ENCODE measurements at regions not wholly inside any gene's neighbourhood (a gene's known extent, or its start where the extent isn't known, plus 50 kb on each side); places are given as distances from the start of the nearest gene placed in this dataset.

DNA sequence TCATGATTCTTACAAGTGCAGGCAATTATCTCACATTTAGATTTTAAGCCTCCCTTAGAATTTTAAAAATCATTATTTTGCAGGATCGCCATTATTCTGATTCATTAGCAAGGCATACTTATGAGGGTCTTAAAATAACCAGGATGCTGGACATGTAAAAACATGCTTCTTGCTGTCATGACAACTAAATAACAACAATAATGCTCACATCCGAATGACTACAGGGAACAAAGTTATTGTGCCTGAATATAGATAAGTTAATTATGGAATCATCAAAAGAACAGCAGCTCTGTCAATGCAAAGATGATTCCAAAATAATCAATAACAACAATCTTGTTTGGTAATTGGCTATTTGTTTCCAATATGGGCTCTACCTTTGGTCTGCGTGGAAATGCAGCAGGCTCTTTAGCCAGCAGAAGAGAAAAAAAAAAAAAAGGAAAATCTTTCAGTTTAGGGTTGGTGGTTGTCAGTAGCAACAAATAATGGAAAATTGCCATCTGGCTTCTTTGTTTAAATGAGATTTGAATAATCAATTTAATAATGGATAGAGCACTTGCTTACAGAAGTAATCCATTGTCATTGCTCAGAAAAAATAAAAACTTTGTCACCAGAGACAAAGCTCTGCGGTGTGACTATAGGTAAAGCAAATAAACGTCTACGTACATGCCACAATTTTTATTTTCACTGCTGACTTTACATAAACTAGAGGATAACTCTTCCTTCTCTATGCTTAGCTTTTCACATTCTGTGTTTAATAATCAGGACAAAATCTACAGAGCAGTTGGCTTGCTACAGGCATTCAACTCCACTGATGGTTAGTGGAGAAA is 468.9 kb upstream of the TSHZ3 start:
- no peaks in the 10 kb centered on the region for H3K4me1 ChIP-seq
- no peaks in the 10 kb centered on the region for H3K9me3 ChIP-seq
- no peak overlapping the region for H3K27ac ChIP-seq
- no peak overlapping the region for H3K4me3 ChIP-seq
- H3K27me3 ChIP-seq = no peaks in the 10 kb centered on the region
- no peaks in the 10 kb centered on the region for H3K36me3 ChIP-seq
- 38 to 39% methylated on average over 6 of the region's 6 CpGs for WGBS, 2 donors
- intact Hi-C loops (cut with DNase I) = no loop called here
- TF ChIP-seq POLR2A (IDR thresholded peaks at IDR 0.05) = no peak
- TF ChIP-seq, protein P1, sequence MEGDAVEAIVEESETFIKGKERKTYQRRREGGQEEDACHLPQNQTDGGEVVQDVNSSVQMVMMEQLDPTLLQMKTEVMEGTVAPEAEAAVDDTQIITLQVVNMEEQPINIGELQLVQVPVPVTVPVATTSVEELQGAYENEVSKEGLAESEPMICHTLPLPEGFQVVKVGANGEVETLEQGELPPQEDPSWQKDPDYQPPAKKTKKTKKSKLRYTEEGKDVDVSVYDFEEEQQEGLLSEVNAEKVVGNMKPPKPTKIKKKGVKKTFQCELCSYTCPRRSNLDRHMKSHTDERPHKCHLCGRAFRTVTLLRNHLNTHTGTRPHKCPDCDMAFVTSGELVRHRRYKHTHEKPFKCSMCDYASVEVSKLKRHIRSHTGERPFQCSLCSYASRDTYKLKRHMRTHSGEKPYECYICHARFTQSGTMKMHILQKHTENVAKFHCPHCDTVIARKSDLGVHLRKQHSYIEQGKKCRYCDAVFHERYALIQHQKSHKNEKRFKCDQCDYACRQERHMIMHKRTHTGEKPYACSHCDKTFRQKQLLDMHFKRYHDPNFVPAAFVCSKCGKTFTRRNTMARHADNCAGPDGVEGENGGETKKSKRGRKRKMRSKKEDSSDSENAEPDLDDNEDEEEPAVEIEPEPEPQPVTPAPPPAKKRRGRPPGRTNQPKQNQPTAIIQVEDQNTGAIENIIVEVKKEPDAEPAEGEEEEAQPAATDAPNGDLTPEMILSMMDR (IDR thresholded peaks at IDR 0.05) = no peak
- DNase-seq = no peak

DNA sequence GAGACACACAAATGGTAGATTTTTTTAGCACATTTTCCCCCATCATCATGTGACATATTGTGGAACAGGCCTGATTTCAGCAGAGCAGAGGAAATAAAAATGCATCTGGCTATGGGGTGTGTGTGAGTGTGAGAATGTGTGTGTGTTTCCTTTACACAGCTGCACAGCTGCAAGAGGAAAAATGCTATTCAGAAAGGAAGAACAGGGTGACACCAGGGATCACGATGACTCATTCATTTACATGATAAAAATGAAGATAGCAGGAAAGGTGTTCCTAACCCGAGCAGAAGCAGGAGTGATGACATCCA is 469.5 kb upstream of the TSHZ3 start:
- WGBS, 2 donors = 8 to 12% methylated on average over 2 of the region's 2 CpGs

DNA sequence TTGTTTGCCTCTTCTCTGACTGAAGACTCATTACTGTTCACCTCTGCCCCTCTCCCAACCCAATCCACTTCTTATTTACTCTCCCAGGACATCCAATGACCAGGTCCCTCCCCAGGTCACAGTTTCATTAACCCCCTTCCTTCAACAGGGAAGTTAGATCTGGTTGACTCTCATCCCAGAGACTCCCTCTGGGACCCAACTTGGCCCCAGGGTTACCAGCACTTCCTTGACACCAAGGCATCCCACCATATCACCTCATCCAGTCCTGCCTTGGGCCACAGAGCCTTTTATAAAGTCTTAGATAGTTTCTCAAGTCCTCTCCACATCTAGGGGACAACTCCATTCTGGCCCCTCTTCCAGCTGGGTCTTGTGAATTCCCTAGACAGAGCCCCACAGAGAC is 470.6 kb upstream of the TSHZ3 start:
- no peak for DNase-seq
- Histone ChIP-seq H3K36me3 (no peaks in the 10 kb centered on the region), H3K9me3 (no peaks in the 10 kb centered on the region), H3K4me3 (no peak overlapping the region), H3K27ac (no peak overlapping the region), H3K4me1 (no peaks in the 10 kb centered on the region), H3K27me3 (no peaks in the 10 kb centered on the region)
- TF ChIP-seq, protein P1 (IDR thresholded peaks at IDR 0.05) = no peak
- TF ChIP-seq POLR2A (IDR thresholded peaks at IDR 0.05) = no peak
- intact Hi-C loops (cut with DNase I) = no loop called here

More for the DNA sequence above, 469.5 kb upstream of the TSHZ3 start:
- DNase-seq = no peak
- Histone ChIP-seq H3K27ac (no peak overlapping the region), H3K4me3 (no peak overlapping the region), H3K4me1 (no peaks in the 10 kb centered on the region), H3K36me3 (no peaks in the 10 kb centered on the region), H3K9me3 (no peaks in the 10 kb centered on the region), H3K27me3 (no peaks in the 10 kb centered on the region)
- TF ChIP-seq, protein P1 (IDR thresholded peaks at IDR 0.05) = no peak
- no peak for TF ChIP-seq POLR2A (IDR thresholded peaks at IDR 0.05)
- intact Hi-C loops (cut with DNase I) = no loop called here

DNA sequence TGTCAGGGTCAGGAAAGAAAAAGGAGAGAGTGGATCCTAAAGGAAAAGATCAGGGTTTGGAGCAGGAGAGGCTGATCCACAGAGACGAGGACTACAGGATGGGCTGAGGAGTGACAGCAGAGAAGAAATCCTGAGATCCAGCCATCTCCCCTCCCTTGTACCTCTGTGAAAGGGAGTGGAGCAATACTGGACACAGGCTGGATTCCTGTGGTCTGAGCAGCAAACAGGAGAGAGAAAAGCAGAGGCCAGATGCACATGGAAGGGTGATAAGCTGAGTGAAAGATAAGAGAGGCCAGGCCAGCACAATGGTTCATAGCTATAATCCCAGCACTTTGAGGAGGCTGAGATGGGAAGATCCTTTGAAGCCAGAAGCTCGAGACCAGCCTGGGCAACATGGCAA is 472.1 kb upstream of the TSHZ3 start:
- TF ChIP-seq, protein P1 (IDR thresholded peaks at IDR 0.05) = no peak
- no peak for TF ChIP-seq POLR2A (IDR thresholded peaks at IDR 0.05)
- Histone ChIP-seq H3K36me3 (no peaks in the 10 kb centered on the region), H3K9me3 (no peaks in the 10 kb centered on the region), H3K4me1 (no peaks in the 10 kb centered on the region), H3K4me3 (no peak overlapping the region), H3K27me3 (no peaks in the 10 kb centered on the region), H3K27ac (no peak overlapping the region)
- WGBS, 2 donors = 48 to 49% methylated on average over 2 of the region's 2 CpGs
- intact Hi-C loops (cut with DNase I) = no loop called here
- DNase-seq = no peak

DNA sequence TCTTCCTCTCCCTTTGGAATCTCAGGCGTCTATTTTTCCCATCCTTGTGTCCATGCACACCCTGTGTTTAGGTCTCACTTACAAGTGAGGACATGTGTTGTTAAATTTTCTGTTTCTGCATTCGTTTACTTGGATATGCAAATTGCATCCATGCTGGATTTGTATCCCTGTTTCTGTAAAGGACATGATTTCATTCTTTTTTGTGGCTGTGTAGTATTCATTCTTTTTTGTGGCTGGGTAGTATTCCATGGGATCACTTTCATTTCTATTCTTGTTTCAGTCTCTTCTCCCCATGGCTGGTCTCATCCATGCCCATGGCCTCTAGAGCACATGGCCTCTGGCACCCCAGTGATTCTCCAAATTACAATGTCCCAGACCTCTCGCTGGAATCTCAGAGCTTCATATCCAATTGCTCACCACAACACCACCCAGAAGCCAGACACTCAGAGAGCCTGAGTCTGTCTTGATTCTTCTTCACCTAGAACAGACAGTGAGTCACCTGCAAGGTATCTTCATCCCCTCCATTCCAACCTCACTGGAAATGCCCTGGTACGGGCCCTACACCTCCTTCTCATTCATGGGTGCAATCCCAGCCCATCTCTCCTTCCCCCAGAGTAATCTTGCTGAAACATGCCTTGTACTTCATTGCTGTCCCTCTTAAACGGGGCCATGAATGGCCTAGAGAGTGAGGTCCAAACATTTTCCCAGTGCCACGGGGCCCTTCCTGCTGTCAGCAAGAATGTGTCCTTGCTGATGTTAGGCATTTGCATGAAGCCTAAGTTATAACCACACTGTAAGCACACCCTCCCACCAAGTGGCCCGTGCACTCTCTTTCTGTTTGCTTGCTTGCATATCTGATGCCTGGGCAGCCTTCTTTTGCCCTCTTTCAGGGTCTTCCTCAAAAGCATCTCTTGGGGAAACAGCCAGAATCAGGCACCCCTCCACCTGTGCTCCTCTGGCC is 476.2 kb upstream of the TSHZ3 start:
- no peaks in the 10 kb centered on the region for H3K27me3 ChIP-seq
- intact Hi-C loops (cut with DNase I) = no loop called here
- H3K36me3 ChIP-seq = no peaks in the 10 kb centered on the region
- WGBS, 2 donors = 60 to 67% methylated on average over 7 of the region's 7 CpGs
- H3K27ac ChIP-seq = no peak overlapping the region
- DNase-seq = no peak
- no peaks in the 10 kb centered on the region for H3K9me3 ChIP-seq
- no peak for TF ChIP-seq POLR2A (IDR thresholded peaks at IDR 0.05)
- TF ChIP-seq, protein P1 (IDR thresholded peaks at IDR 0.05) = no peak
- H3K4me3 ChIP-seq = no peak overlapping the region
- H3K4me1 ChIP-seq = no peaks in the 10 kb centered on the region
